CD4-positive, CD25-positive, alpha-beta regulatory T cell (primary cell): ENCODE measurements at regions not wholly inside any gene's neighbourhood (a gene's known extent, or its start where the extent isn't known, plus 50 kb on each side); places are given as distances from the start of the nearest gene placed in this dataset.

ENCODE experiments used
- ATAC-seq, 2 donors: fragments of 150-1000 bp; cut with Tn5 transposase; one replicate each; pipeline ENCODE4 v1.10.0; 2021; ENCODE audit warnings: low read depth in 2 of 2, moderate number of reproducible peaks in 2 of 2, moderate library complexity in 1 of 2
- DNase-seq, 3 donors: peaks; one replicate each; pipeline versions ENCODE4 v3.0.0 to v3.0.0-alpha.2; 2012 to 2022; ENCODE audit warnings: mixed read lengths in 1 of 3
- H3K27ac ChIP-seq: one replicate; pipeline ENCODE4 v1.7.0; 2013; ENCODE audit warnings: mild to moderate bottlenecking, low read length; ENCODE audit not compliant: insufficient read depth, poor library complexity, severe bottlenecking
- H3K27me3 ChIP-seq: one replicate; pipeline ENCODE4 v1.7.0; 2013; ENCODE audit warnings: low read length; ENCODE audit not compliant: control insufficient read depth, insufficient read depth
- H3K36me3 ChIP-seq: one replicate; pipeline ENCODE4 v1.7.0; 2013; ENCODE audit warnings: mild to moderate bottlenecking, low read length, moderate library complexity; ENCODE audit not compliant: control insufficient read depth, insufficient read depth
- H3K4me1 ChIP-seq: 2 replicates; pipeline ENCODE4 v1.7.0; 2013; ENCODE audit warnings: mild to moderate bottlenecking, low read length; ENCODE audit not compliant: insufficient read depth, control insufficient read depth, poor library complexity, severe bottlenecking
- H3K4me3 ChIP-seq: one replicate; pipeline ENCODE4 v1.7.0; 2013; ENCODE audit warnings: low read depth, mild to moderate bottlenecking, low read length, moderate library complexity
- H3K9me3 ChIP-seq, 2 experiments: 1 replicate in 1 of 2; 2 replicates in 1 of 2; pipeline ENCODE4 v1.7.0; 2013; ENCODE audit warnings: low read length in 2 of 2, mild to moderate bottlenecking in 1 of 2, moderate library complexity in 1 of 2; ENCODE audit not compliant: control insufficient read depth in 2 of 2
- H3K27ac Mint-ChIP-seq, 3 donors: one replicate each; pipeline ENCODE4 v1.8.0; 2020 to 2022; ENCODE audit warnings: mild to moderate bottlenecking in 3 of 3, mixed read lengths in 3 of 3, moderate library complexity in 2 of 3
- H3K27me3 Mint-ChIP-seq: one replicate; pipeline ENCODE4 v1.8.0; 2022; ENCODE audit warnings: mild to moderate bottlenecking, mixed read lengths
- H3K36me3 Mint-ChIP-seq: one replicate; pipeline ENCODE4 v1.8.0; 2020; ENCODE audit warnings: mixed read lengths
- H3K4me1 Mint-ChIP-seq, 4 donors: one replicate each; pipeline ENCODE4 v1.8.0; 2020 to 2022; ENCODE audit warnings: mixed read lengths in 4 of 4, mild to moderate bottlenecking in 1 of 4
- H3K4me3 Mint-ChIP-seq, 4 donors: one replicate each; pipeline ENCODE4 v1.8.0; 2020 to 2022; ENCODE audit warnings: mild to moderate bottlenecking in 4 of 4, mixed read lengths in 4 of 4, moderate library complexity in 3 of 4
- H3K9me3 Mint-ChIP-seq, 7 donors: one replicate each; pipeline ENCODE4 v1.8.0; 2020 to 2022; ENCODE audit warnings: mixed read lengths in 7 of 7, mild to moderate bottlenecking in 3 of 7, moderate library complexity in 2 of 7

- Histone ChIP-seq H3K9me3 (peaks cover 0 to 4% of the 10 kb centered on the region in 2 experiments), H3K27me3 (no peaks in the 10 kb centered on the region), H3K36me3 (no peaks in the 10 kb centered on the region), H3K4me1 (no peaks in the 10 kb centered on the region), H3K27ac (no peak overlapping the region), H3K4me3 (no peak overlapping the region)
- no peaks in the 10 kb centered on the region for H3K4me1 Mint-ChIP-seq
- H3K27me3 Mint-ChIP-seq: no peaks in the 10 kb centered on the region
- H3K4me3 Mint-ChIP-seq: no peak overlapping the region
- no peak overlapping the region for H3K27ac Mint-ChIP-seq
- peaks cover 0 to 17% (median 5%) of the 10 kb centered on the region in 7 donors for H3K9me3 Mint-ChIP-seq
- no peaks in the 10 kb centered on the region for H3K36me3 Mint-ChIP-seq
- ATAC-seq (no peak), DNase-seq (no peak)
Measured at GRCh38 chr3:116849261-116849688, 139.7 kb downstream of the TUSC7 start.

GRCh38 chr3:116852803-116853202, 143.2 kb downstream of the TUSC7 start:
- no peak for ATAC-seq
- Mint-ChIP-seq H3K4me1 (no peaks in the 10 kb centered on the region), H3K27me3 (no peaks in the 10 kb centered on the region)

GRCh38 chr3:116863270-116863770, 153.7 kb downstream of the TUSC7 start:
- Histone ChIP-seq H3K27ac (no peak overlapping the region), H3K27me3 (no peaks in the 10 kb centered on the region), H3K9me3 (peaks cover 0 to 9% of the 10 kb centered on the region in 2 experiments), H3K4me3 (no peak overlapping the region), H3K4me1 (no peaks in the 10 kb centered on the region), H3K36me3 (no peaks in the 10 kb centered on the region)
- DNase-seq: no peak
- no peaks in the 10 kb centered on the region for H3K36me3 Mint-ChIP-seq
- no peaks in the 10 kb centered on the region for H3K9me3 Mint-ChIP-seq
- no peak overlapping the region for H3K27ac Mint-ChIP-seq
- no peaks in the 10 kb centered on the region for H3K4me1 Mint-ChIP-seq
- H3K27me3 Mint-ChIP-seq: no peaks in the 10 kb centered on the region
- no peak for ATAC-seq
- no peak overlapping the region for H3K4me3 Mint-ChIP-seq

More at GRCh38 chr3:116852803-116853202, 143.2 kb downstream of the TUSC7 start:
- peaks cover 0 to 7% (median 4%) of the 10 kb centered on the region in 7 donors for H3K9me3 Mint-ChIP-seq
- H3K4me3 ChIP-seq: no peak overlapping the region
- no peak overlapping the region for H3K27ac ChIP-seq
- no peaks in the 10 kb centered on the region for H3K27me3 ChIP-seq
- H3K4me1 ChIP-seq: no peaks in the 10 kb centered on the region
- peaks cover 0 to 4% of the 10 kb centered on the region in 2 experiments for H3K9me3 ChIP-seq
- no peaks in the 10 kb centered on the region for H3K36me3 ChIP-seq
- no peak overlapping the region for H3K4me3 Mint-ChIP-seq
- H3K36me3 Mint-ChIP-seq: no peaks in the 10 kb centered on the region
- no peak overlapping the region for H3K27ac Mint-ChIP-seq
- DNase-seq: no peak

GRCh38 chr3:116863822-116864589, 154.4 kb downstream of the TUSC7 start:
- DNase-seq (no peak), ATAC-seq (no peak)
- no peaks in the 10 kb centered on the region for H3K4me1 ChIP-seq
- no peaks in the 10 kb centered on the region for H3K27me3 ChIP-seq
- no peak overlapping the region for H3K27ac ChIP-seq
- peaks cover 0 to 9% of the 10 kb centered on the region in 2 experiments for H3K9me3 ChIP-seq
- H3K4me3 ChIP-seq: no peak overlapping the region
- Mint-ChIP-seq H3K4me1 (no peaks in the 10 kb centered on the region), H3K27me3 (no peaks in the 10 kb centered on the region), H3K4me3 (no peak overlapping the region), H3K9me3 (peaks cover 0 to 2% (median 0%) of the 10 kb centered on the region in 7 donors), H3K27ac (no peak overlapping the region), H3K36me3 (no peaks in the 10 kb centered on the region)
- no peaks in the 10 kb centered on the region for H3K36me3 ChIP-seq

GRCh38 chr3:116864590-116864927, 155.0 kb downstream of the TUSC7 start:
- Histone ChIP-seq H3K4me1 (no peaks in the 10 kb centered on the region), H3K27me3 (no peaks in the 10 kb centered on the region), H3K4me3 (no peak overlapping the region), H3K9me3 (peaks cover 0 to 9% of the 10 kb centered on the region in 2 experiments), H3K27ac (no peak overlapping the region), H3K36me3 (no peaks in the 10 kb centered on the region)
- Mint-ChIP-seq H3K27me3 (no peaks in the 10 kb centered on the region), H3K36me3 (no peaks in the 10 kb centered on the region), H3K9me3 (peaks cover 0 to 2% (median 0%) of the 10 kb centered on the region in 7 donors), H3K27ac (no peak overlapping the region), H3K4me3 (no peak overlapping the region), H3K4me1 (no peaks in the 10 kb centered on the region)
- ATAC-seq (no peak), DNase-seq (no peak)

GRCh38 chr3:116870379-116870778, 160.8 kb downstream of the TUSC7 start:
- no peaks in the 10 kb centered on the region for H3K27me3 Mint-ChIP-seq
- H3K9me3 Mint-ChIP-seq: peaks cover 1 to 8% (median 5%) of the 10 kb centered on the region in 7 donors
- no peak for ATAC-seq
- Histone ChIP-seq H3K4me1 (no peaks in the 10 kb centered on the region), H3K27me3 (no peaks in the 10 kb centered on the region), H3K36me3 (no peaks in the 10 kb centered on the region), H3K4me3 (no peak overlapping the region), H3K9me3 (peaks cover 0 to 9% of the 10 kb centered on the region in 2 experiments), H3K27ac (no peak overlapping the region)
- no peaks in the 10 kb centered on the region for H3K4me1 Mint-ChIP-seq
- H3K27ac Mint-ChIP-seq: no peak overlapping the region
- no peak for DNase-seq
- no peaks in the 10 kb centered on the region for H3K36me3 Mint-ChIP-seq
- no peak overlapping the region for H3K4me3 Mint-ChIP-seq

GRCh38 chr3:116871905-116872304, 162.3 kb downstream of the TUSC7 start:
- H3K9me3 ChIP-seq: peaks cover 0 to 4% of the 10 kb centered on the region in 2 experiments
- Mint-ChIP-seq H3K9me3 (peaks cover 1 to 9% (median 6%) of the 10 kb centered on the region in 7 donors), H3K27ac (no peak overlapping the region), H3K36me3 (no peaks in the 10 kb centered on the region), H3K4me3 (no peak overlapping the region), H3K4me1 (no peaks in the 10 kb centered on the region), H3K27me3 (no peaks in the 10 kb centered on the region)
- no peak for ATAC-seq
- DNase-seq: no peak
- no peaks in the 10 kb centered on the region for H3K36me3 ChIP-seq
- no peaks in the 10 kb centered on the region for H3K27me3 ChIP-seq
- H3K4me1 ChIP-seq: no peaks in the 10 kb centered on the region
- H3K27ac ChIP-seq: no peak overlapping the region
- no peak overlapping the region for H3K4me3 ChIP-seq

GRCh38 chr3:116872688-116873087, 163.1 kb downstream of the TUSC7 start:
- ATAC-seq: no peak
- no peaks in the 10 kb centered on the region for H3K36me3 Mint-ChIP-seq

More at GRCh38 chr3:116872688-116873087, 163.1 kb downstream of the TUSC7 start:
- Histone ChIP-seq H3K9me3 (no peaks in the 10 kb centered on the region), H3K27me3 (no peaks in the 10 kb centered on the region), H3K4me1 (no peaks in the 10 kb centered on the region), H3K27ac (no peak overlapping the region), H3K36me3 (no peaks in the 10 kb centered on the region), H3K4me3 (no peak overlapping the region)
- DNase-seq: no peak
- no peaks in the 10 kb centered on the region for H3K27me3 Mint-ChIP-seq
- H3K9me3 Mint-ChIP-seq: peaks cover 1 to 9% (median 6%) of the 10 kb centered on the region in 7 donors
- H3K4me3 Mint-ChIP-seq: no peak overlapping the region
- H3K4me1 Mint-ChIP-seq: no peaks in the 10 kb centered on the region
- no peak overlapping the region for H3K27ac Mint-ChIP-seq
